ENCODE measurements at regions not wholly inside any gene's neighbourhood (a gene's known extent, or its start where the extent isn't known, plus 50 kb on each side); places are given as distances from the start of the nearest gene placed in this dataset.
"Not testable (repeated sequence)": the region's sequence is repeated elsewhere in the genome, so short reads cannot be mapped to it uniquely, and the experiment has no call there.

- DNase-seq, result peak; percentile 54
Observed at GRCh38 chrX:78603908-78604307, 55.2 kb downstream of the RTL3 start.

GRCh38 chrX:78595901-78596502, 63.1 kb downstream of the RTL3 start:
- no peak for DNase-seq

- DNase-seq, result no peak
Observed at GRCh38 chrX:78593701-78594100, 65.4 kb downstream of the RTL3 start.

DNA sequence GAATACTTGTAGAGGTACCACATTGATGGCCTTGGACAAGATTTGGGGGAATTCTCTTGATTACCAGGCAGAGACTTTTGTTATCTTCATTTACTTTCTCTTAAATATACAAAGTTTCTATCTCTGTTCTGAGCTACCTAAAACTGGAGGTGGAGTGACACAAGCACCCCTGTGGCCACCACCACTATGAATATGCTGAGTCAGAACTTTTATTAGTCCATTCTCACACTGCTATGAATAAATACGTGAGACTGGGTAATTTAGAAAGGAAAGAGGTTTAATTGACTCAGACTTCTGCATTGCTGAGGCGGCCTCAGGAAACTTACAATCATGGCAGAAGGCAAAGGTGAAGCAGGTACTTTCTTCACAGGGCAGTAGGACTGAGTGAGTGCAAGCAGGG, 67.1 kb downstream of the RTL3 start:
- no peak for DNase-seq

GRCh38 chrX:78574306-78574705, 84.8 kb downstream of the RTL3 start:
- DNase-seq, result no peak

GRCh38 chrX:78573630-78574029, 85.5 kb downstream of the RTL3 start:
- peak; percentile 14 for DNase-seq

DNA sequence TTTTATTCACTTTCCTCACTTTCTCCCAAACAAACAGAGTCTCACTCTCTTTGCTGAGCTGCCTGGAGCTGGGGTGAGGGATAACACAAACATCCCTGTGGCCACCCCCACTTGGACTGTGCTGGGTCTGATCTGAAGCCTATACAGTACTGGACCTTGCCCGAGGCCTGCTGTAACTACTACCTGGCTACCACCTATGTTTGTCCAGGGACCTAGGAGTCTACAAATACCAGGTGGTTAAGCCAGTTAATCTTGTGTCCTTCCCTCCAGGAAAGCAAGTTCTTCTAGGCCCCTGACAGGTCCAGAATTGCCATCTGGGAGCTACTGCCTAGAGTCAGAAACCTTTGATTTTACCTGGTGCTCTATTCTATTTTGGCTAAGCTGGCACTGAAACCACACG, 87.3 kb downstream of the RTL3 start:
- DNase-seq, result no peak

DNA sequence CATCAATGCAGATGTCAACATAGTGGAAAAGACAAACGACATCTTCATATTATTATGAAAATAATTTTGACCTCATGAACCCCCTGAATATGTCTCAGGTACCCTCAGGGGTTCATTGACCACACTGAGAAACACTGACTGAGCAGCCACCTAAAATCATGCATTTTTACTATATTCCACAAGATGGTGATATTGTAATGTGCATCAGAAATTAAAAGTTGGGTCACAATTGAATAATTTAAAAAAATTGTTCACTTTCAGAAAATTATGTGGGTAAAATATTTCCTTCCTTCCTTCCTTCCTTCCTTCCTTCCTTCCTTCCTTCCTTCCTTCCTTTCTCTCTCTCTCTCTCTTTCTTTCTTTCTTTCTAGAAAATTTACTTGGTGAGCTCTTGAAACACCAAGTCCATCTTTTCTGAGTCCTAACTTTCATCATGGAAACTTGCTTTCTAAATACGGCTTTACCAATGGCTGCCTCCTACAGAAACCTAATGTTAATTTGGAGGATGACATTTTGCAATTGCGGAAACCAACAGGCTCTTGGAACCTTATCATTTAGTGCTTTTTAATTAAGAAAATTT, 103.6 kb downstream of the RTL3 start:
- peak; percentile 16 for DNase-seq

DNA sequence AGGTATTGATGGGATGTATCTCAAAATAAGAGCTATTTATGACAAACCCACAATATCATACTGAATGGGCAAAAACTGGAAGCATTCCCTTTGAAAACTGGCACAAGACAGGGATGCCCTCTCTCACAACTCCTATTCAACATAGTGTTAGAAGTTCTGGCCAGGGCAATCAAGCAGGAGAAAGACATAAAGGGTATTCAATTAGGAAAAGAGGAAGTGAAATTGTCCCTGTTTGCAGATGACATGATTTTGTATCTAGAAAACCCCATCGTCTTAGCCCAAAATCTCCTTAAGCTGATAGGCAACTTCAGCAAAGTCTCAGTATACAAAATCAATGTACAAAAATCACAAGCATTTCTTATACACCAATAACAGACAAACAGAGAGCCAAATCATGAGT, 106.5 kb downstream of the RTL3 start:
- DNase-seq, result not testable (repeated sequence)

DNA sequence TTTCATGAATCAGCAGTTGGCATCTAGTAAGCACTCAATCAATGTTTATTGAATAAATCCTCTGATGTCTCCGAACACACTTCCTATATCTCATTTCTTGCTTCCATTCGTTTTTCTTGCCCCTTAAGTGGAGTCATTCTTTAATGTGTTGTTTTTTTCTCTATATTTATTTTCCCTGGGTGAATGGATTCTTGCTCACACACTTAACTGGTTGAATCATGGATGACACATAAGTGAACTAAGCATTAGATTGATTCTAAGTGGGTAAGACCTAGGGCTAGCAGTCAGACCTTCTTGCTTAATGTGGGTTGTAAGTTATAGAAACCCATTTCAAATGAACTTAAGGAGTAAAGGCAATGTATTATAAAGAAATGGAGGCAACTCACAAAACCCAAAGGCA, 111.1 kb downstream of the RTL3 start:
- DNase-seq, result no peak

GRCh38 chrX:78545233-78545632, 113.9 kb downstream of the RTL3 start:
- DNase-seq, result no peak

- DNase-seq, result no peak
Observed at GRCh38 chrX:78543281-78543680, 115.8 kb downstream of the RTL3 start.

DNA sequence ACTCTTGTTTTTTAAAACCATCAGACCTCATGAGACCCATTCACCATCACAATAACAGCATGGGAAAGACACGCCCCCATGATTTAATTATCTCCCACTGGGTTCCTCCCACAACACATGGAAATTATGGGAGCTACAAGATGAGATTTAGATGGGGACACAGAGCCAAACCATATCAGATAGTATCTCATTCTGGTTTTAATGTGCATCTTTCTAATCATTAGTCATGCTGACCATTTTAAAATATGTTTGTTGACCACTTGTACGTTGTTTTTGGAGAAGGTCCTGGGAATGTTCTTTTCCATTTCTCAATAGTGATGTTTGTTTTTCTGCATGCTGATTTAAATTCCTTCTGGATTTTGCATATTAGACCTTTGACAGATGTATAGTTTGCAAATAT, 119.0 kb downstream of the RTL3 start:
- no peak for DNase-seq

GRCh38 chrX:78534221-78534620, 124.9 kb downstream of the RTL3 start:
- no peak for DNase-seq

DNA sequence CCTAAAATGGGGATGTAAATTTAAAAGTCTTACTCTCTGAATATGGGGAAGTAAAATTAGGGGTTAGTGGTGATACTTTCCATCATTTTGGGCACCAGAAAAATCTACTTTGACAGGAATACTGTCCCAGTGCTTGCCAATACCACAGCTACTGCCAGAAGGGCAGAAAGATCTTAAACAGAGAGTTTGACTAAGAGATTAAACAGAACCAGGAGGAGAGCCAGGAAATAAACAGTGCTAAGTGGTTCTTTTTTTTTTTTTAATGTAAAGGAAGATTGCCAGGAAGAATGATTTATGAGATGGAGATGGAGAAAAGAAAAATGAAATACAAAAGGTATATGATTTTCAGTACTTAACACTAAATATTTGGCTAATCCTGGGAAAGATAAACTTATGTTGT, 126.8 kb downstream of the RTL3 start:
- DNase-seq, result no peak

GRCh38 chrX:78527818-78528217, 131.3 kb downstream of the RTL3 start:
- DNase-seq, result no peak

DNA sequence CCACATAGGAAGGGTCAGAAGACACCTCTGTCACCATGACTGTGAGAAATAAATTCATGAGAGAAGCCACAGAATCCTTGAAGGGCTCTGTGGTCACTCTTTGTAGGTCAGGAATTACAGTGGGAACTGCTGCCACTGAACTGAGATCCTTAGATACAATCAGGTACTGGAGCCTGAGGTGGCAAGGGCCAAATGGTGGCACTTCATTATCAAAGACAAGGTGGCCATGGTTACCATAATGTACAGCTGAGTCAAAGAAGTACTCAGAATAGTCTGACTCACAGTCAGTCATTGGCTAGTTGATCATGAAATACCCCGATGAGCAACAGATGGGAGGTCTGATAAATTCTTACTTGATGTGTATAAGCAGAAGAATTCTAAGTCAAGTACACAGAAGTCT, 131.9 kb downstream of the RTL3 start:
- DNase-seq, result no peak

GRCh38 chrX:78522601-78523000, 136.5 kb downstream of the RTL3 start:
- no peak for DNase-seq

- no peak for DNase-seq
Observed at GRCh38 chrX:78517124-78517523, 142.0 kb downstream of the RTL3 start.

DNA sequence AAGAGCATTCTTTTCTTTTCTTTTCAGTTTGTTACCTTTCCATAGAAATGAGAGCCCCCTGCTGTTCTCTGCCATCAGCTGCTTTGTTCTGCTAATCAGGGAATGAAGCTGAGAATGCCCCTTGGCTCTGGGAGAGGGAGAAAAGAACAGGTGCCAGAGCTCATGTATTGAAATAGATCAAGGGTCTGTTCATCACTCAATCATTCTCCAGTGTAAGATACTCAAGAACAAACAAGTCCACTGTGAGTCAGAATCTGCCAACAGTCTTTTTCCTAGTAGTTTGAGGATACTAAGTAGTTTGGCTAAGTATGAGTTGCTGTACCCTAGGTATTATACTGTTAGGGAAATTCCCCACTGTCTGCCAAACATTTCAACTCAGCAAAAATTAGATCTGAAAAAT, 144.3 kb downstream of the RTL3 start:
- DNase-seq, result no peak

GRCh38 chrX:78513971-78514738, 145.0 kb downstream of the RTL3 start:
- DNase-seq, result no peak

DNA sequence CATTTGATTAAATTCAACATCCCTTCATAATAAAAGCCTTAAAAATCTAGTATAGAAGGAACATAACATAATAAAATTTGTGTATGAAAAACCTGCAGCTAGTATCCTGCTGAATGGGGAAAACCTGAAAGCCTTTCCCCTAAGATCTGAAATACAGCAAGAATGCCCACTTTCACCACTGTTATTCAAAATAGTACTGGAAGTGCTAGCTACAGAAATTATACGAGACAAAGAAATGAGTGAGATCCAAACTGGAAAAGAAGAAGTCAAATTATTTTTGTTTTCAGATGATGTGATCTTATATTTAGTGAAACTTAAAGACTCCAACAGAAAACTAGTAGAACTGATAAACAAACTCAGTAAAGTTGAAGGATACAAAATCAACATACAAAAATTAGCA, 152.9 kb downstream of the RTL3 start:
- DNase-seq, result no peak

- DNase-seq, result no peak
Observed at GRCh38 chrX:78496483-78496882, 162.6 kb downstream of the RTL3 start.

DNA sequence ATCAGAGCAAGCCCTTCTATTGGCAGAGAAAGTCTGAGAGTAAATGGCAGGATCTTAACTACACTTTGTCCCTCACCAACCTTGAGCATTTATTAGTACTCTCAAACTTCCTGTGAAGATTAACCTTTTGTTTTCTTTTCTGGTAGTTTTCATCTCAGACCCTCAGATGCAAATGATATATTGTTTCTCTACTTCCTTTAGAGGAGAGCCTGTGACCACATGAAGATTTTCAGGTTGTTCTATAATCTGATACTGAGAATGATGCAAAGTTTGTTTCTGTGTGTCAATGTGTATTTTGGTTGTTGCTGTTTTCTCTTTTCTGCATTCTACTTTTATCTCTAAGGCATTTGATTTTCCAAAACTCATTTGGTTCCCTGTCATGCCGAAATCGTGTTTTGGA, 165.8 kb upstream of the CYSLTR1 start:
- no peak for DNase-seq

Measured in muscle of arm (tissue), 1 donor.